ENCODE measurements at regions not wholly inside any gene's neighbourhood (a gene's known extent, or its start where the extent isn't known, plus 50 kb on each side); places are given as distances from the start of the nearest gene placed in this dataset.

DNA sequence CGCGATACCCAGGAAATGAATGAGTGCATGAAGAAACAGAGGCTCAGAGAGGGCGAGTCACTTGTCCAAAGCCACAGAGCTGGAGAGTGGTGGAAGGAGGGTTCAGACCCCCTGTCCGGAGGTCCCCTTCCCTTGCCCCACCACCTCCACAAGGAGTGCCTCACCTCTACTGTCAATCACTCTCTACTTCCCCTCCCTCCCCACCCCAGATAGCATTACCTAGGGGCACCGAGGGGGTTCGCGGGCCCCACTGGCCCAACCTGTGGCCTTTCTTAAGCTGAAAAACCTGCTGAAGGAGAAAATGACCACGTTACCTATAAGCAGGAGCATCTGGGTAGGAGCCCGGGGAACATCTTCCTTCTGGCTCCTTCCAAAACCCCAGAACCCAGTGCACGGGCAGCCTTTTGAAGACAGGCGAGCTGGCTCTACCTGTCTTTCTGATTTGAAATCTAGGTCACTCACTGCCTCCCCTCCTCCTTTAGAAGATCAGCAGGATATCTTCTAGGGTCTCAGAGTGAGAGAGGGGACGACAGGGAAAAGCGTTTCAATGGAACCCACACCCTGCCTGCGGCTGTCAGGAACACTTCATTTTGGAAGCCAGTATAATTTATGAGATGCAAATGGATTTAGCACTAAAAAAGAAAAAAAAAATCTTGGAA is 89.9 kb upstream of the MEF2A start:
- Histone ChIP-seq H3K36me3 (ENCODE audit: control insufficient read depth, insufficient read depth, low read length) (no peaks in the 10 kb centered on the region), H3K9me3 (ENCODE audit: control insufficient read depth, low read length) (no peaks in the 10 kb centered on the region), H3K4me1 (ENCODE audit: control insufficient read depth, insufficient read depth, low read length) (no peaks in the 10 kb centered on the region), H3K27ac (ENCODE audit: insufficient read depth, low read depth, low read length, poor library complexity, severe bottlenecking) (no peak overlapping the region), H3K4me3 (ENCODE audit: insufficient read depth, low read depth, low read length) (no peak overlapping the region), H3K27me3 (ENCODE audit: control insufficient read depth, insufficient read depth, low read length, poor library complexity, severe bottlenecking) (no peaks in the 10 kb centered on the region)
- 87 to 92% methylated on average over 14 of the region's 14 CpGs for WGBS, 2 experiments

GRCh38 chr15:99476413-99477222 is 89.2 kb upstream of the MEF2A start:
- Histone ChIP-seq H3K4me1 (ENCODE audit: control insufficient read depth, insufficient read depth, low read length) (no peaks in the 10 kb centered on the region), H3K27ac (ENCODE audit: insufficient read depth, low read depth, low read length, poor library complexity, severe bottlenecking) (no peak overlapping the region)

GRCh38 chr15:99477791-99478471 is 87.9 kb upstream of the MEF2A start:
- Histone ChIP-seq H3K4me3 (ENCODE audit: insufficient read depth, low read depth, low read length) (no peak overlapping the region), H3K27me3 (ENCODE audit: control insufficient read depth, insufficient read depth, low read length, poor library complexity, severe bottlenecking) (no peaks in the 10 kb centered on the region), H3K27ac (ENCODE audit: insufficient read depth, low read depth, low read length, poor library complexity, severe bottlenecking) (no peak overlapping the region), H3K36me3 (ENCODE audit: control insufficient read depth, insufficient read depth, low read length) (no peaks in the 10 kb centered on the region), H3K9me3 (ENCODE audit: control insufficient read depth, low read length) (no peaks in the 10 kb centered on the region), H3K4me1 (ENCODE audit: control insufficient read depth, insufficient read depth, low read length) (no peaks in the 10 kb centered on the region)
- WGBS, 2 experiments: 93% methylated on average over 12 of the region's 12 CpGs

More at GRCh38 chr15:99476413-99477222, 89.2 kb upstream of the MEF2A start:
- WGBS, 2 experiments: 90 to 91% methylated on average over 26 of the region's 26 CpGs
- Histone ChIP-seq H3K27me3 (ENCODE audit: control insufficient read depth, insufficient read depth, low read length, poor library complexity, severe bottlenecking) (no peaks in the 10 kb centered on the region), H3K9me3 (ENCODE audit: control insufficient read depth, low read length) (no peaks in the 10 kb centered on the region), H3K36me3 (ENCODE audit: control insufficient read depth, insufficient read depth, low read length) (no peaks in the 10 kb centered on the region), H3K4me3 (ENCODE audit: insufficient read depth, low read depth, low read length) (no peak overlapping the region)

- Histone ChIP-seq H3K9me3 (ENCODE audit: control insufficient read depth, low read length) (no peaks in the 10 kb centered on the region), H3K36me3 (ENCODE audit: control insufficient read depth, insufficient read depth, low read length) (no peaks in the 10 kb centered on the region), H3K27me3 (ENCODE audit: control insufficient read depth, insufficient read depth, low read length, poor library complexity, severe bottlenecking) (no peaks in the 10 kb centered on the region), H3K4me3 (ENCODE audit: insufficient read depth, low read depth, low read length) (no peak overlapping the region), H3K4me1 (ENCODE audit: control insufficient read depth, insufficient read depth, low read length) (no peaks in the 10 kb centered on the region), H3K27ac (ENCODE audit: insufficient read depth, low read depth, low read length, poor library complexity, severe bottlenecking) (no peak overlapping the region)
- WGBS, 2 experiments: 85 to 96% methylated on average over 2 of the region's 2 CpGs
Observed at GRCh38 chr15:99478977-99479376, 86.8 kb upstream of the MEF2A start.

- Histone ChIP-seq H3K27me3 (ENCODE audit: control insufficient read depth, insufficient read depth, low read length, poor library complexity, severe bottlenecking) (no peaks in the 10 kb centered on the region), H3K4me3 (ENCODE audit: insufficient read depth, low read depth, low read length) (no peak overlapping the region), H3K36me3 (ENCODE audit: control insufficient read depth, insufficient read depth, low read length) (no peaks in the 10 kb centered on the region), H3K4me1 (ENCODE audit: control insufficient read depth, insufficient read depth, low read length) (no peaks in the 10 kb centered on the region), H3K9me3 (ENCODE audit: control insufficient read depth, low read length) (no peaks in the 10 kb centered on the region), H3K27ac (ENCODE audit: insufficient read depth, low read depth, low read length, poor library complexity, severe bottlenecking) (no peak overlapping the region)
- WGBS, 2 experiments: 93 to 94% methylated on average over 10 of the region's 10 CpGs
Observed at GRCh38 chr15:99480016-99480810, 85.6 kb upstream of the MEF2A start.

- no peak overlapping the region for H3K27ac ChIP-seq (ENCODE audit: insufficient read depth, low read depth, low read length, poor library complexity, severe bottlenecking)
- H3K4me3 ChIP-seq (ENCODE audit: insufficient read depth, low read depth, low read length): no peak overlapping the region
- H3K4me1 ChIP-seq (ENCODE audit: control insufficient read depth, insufficient read depth, low read length): peaks cover 3% of the 10 kb centered on the region
- WGBS, 2 experiments: 79 to 81% methylated on average over 8 of the region's 8 CpGs
- H3K36me3 ChIP-seq (ENCODE audit: control insufficient read depth, insufficient read depth, low read length): no peaks in the 10 kb centered on the region
- no peaks in the 10 kb centered on the region for H3K9me3 ChIP-seq (ENCODE audit: control insufficient read depth, low read length)
- peaks cover 6% of the 10 kb centered on the region for H3K27me3 ChIP-seq (ENCODE audit: control insufficient read depth, insufficient read depth, low read length, poor library complexity, severe bottlenecking)
Observed at GRCh38 chr15:99481113-99481950, 84.5 kb upstream of the MEF2A start.

- H3K27ac ChIP-seq (ENCODE audit: insufficient read depth, low read depth, low read length, poor library complexity, severe bottlenecking): no peak overlapping the region
- peaks cover 12% of the 10 kb centered on the region for H3K27me3 ChIP-seq (ENCODE audit: control insufficient read depth, insufficient read depth, low read length, poor library complexity, severe bottlenecking)
- H3K9me3 ChIP-seq (ENCODE audit: control insufficient read depth, low read length): no peaks in the 10 kb centered on the region
- 91 to 92% methylated on average over 2 of the region's 2 CpGs for WGBS, 2 experiments
- peaks cover 8% of the 10 kb centered on the region for H3K4me1 ChIP-seq (ENCODE audit: control insufficient read depth, insufficient read depth, low read length)
- H3K4me3 ChIP-seq (ENCODE audit: insufficient read depth, low read depth, low read length): no peak overlapping the region
- no peaks in the 10 kb centered on the region for H3K36me3 ChIP-seq (ENCODE audit: control insufficient read depth, insufficient read depth, low read length)
Observed at GRCh38 chr15:99481951-99482230, 83.9 kb upstream of the MEF2A start.

DNA sequence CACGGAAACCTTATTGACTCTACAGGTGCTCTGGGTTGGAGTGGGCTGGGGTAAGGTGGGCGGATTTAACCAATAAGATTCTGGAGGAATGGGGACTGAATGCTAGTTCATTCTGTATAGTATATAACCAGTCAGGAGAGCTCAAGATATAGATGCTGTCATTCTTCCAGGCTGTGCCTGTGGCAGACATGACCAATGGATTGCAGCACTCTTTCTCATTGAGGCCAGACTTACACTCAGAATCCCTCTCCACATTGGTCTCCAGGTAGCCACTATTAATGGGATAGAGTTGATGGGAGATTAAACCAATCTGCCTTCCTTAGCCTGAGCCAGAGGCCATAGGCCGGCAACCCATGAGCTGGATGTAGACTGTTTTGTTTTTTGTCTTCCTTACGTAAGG is 82.8 kb upstream of the MEF2A start:
- no peaks in the 10 kb centered on the region for H3K36me3 ChIP-seq (ENCODE audit: control insufficient read depth, insufficient read depth, low read length)
- H3K4me3 ChIP-seq (ENCODE audit: insufficient read depth, low read depth, low read length): no peak overlapping the region
- H3K27ac ChIP-seq (ENCODE audit: insufficient read depth, low read depth, low read length, poor library complexity, severe bottlenecking): no peak overlapping the region
- H3K9me3 ChIP-seq (ENCODE audit: control insufficient read depth, low read length): no peaks in the 10 kb centered on the region
- WGBS, 2 experiments: 92 to 95% methylated on average over 4 of the region's 4 CpGs
- peaks cover 17% of the 10 kb centered on the region for H3K27me3 ChIP-seq (ENCODE audit: control insufficient read depth, insufficient read depth, low read length, poor library complexity, severe bottlenecking)
- H3K4me1 ChIP-seq (ENCODE audit: control insufficient read depth, insufficient read depth, low read length): peaks cover 10% of the 10 kb centered on the region

GRCh38 chr15:99485153-99485961 is 80.4 kb upstream of the MEF2A start:
- WGBS, 2 experiments: 68 to 76% methylated on average over 11 of the region's 11 CpGs

More at GRCh38 chr15:99485153-99485961, 80.4 kb upstream of the MEF2A start:
- H3K4me1 ChIP-seq (ENCODE audit: control insufficient read depth, insufficient read depth, low read length): peaks cover 10% of the 10 kb centered on the region
- peaks cover 17% of the 10 kb centered on the region for H3K27me3 ChIP-seq (ENCODE audit: control insufficient read depth, insufficient read depth, low read length, poor library complexity, severe bottlenecking)
- no peaks in the 10 kb centered on the region for H3K36me3 ChIP-seq (ENCODE audit: control insufficient read depth, insufficient read depth, low read length)
- H3K4me3 ChIP-seq (ENCODE audit: insufficient read depth, low read depth, low read length): no peak overlapping the region
- H3K9me3 ChIP-seq (ENCODE audit: control insufficient read depth, low read length): no peaks in the 10 kb centered on the region
- H3K27ac ChIP-seq (ENCODE audit: insufficient read depth, low read depth, low read length, poor library complexity, severe bottlenecking): no peak overlapping the region

Data from ectodermal cell (in vitro differentiated cells).